Mesendoderm (in vitro differentiated cells): ENCODE measurements at regions not wholly inside any gene's neighbourhood (a gene's known extent, or its start where the extent isn't known, plus 50 kb on each side); places are given as distances from the start of the nearest gene placed in this dataset.

Experiments used
- DNase-seq: peaks from one replicate; pipeline ENCODE4 v3.0.0; 2013
- H2AK5ac ChIP-seq: 2 replicates; pipeline ENCODE4 v1.6.1; 2013; ENCODE audit warnings: low read length, inconsistent platforms
- H2BK120ac ChIP-seq: 2 replicates; pipeline ENCODE4 v1.6.1; 2013; ENCODE audit warnings: low read depth, mild to moderate bottlenecking, low read length, moderate library complexity, mixed read lengths
- H2BK15ac ChIP-seq: replicated peaks from 2 replicates; pipeline ENCODE4 v1.6.1; 2013; ENCODE audit warnings: low read depth, mild to moderate bottlenecking, moderate library complexity
- H2BK5ac ChIP-seq: 2 replicates; pipeline ENCODE4 v1.6.1; 2013; ENCODE audit warnings: low read length, inconsistent platforms
- H3K18ac ChIP-seq: 2 replicates; pipeline ENCODE4 v1.6.1; 2013; ENCODE audit warnings: mild to moderate bottlenecking, low read length, mixed read lengths
- H3K23ac ChIP-seq: one replicate; pipeline ENCODE4 v1.6.1; 2013; ENCODE audit warnings: low read length
- H3K27ac ChIP-seq: 2 replicates; pipeline ENCODE4 v1.5.1; 2013; ENCODE audit warnings: low read depth, mild to moderate bottlenecking, inconsistent platforms, low read length, moderate library complexity
- H3K27me3 ChIP-seq: 2 replicates; pipeline ENCODE4 v1.6.1; 2013; ENCODE audit warnings: low read length, control low read depth, mild to moderate bottlenecking, inconsistent platforms; ENCODE audit not compliant: insufficient read depth, poor library complexity
- H3K36me3 ChIP-seq: 2 replicates; pipeline ENCODE4 v1.6.1; 2013; ENCODE audit warnings: low read length, inconsistent platforms; ENCODE audit not compliant: control insufficient read depth, insufficient read depth
- H3K4ac ChIP-seq: one replicate; pipeline ENCODE4 v1.6.1; 2013; ENCODE audit warnings: low read depth, mild to moderate bottlenecking, low read length, moderate library complexity
- H3K4me1 ChIP-seq: 2 replicates; pipeline ENCODE4 v1.6.1; 2013; ENCODE audit warnings: low read depth, low read length, inconsistent platforms; ENCODE audit not compliant: control insufficient read depth
- H3K4me2 ChIP-seq: 2 replicates; pipeline ENCODE4 v1.6.1; 2013; ENCODE audit warnings: low read length
- H3K4me3 ChIP-seq: 2 replicates; pipeline ENCODE4 v1.5.1; 2013; ENCODE audit warnings: mild to moderate bottlenecking, low read length
- H3K56ac ChIP-seq: one replicate; pipeline ENCODE4 v1.6.1; 2013; ENCODE audit warnings: low read length
- H3K79me1 ChIP-seq: 2 replicates; pipeline ENCODE4 v1.6.1; 2013; ENCODE audit warnings: low read length, inconsistent platforms
- H3K79me2 ChIP-seq: 2 replicates; pipeline ENCODE4 v1.6.1; 2013; ENCODE audit warnings: mild to moderate bottlenecking, low read length; ENCODE audit not compliant: control insufficient read depth, insufficient read depth
- H3K9ac ChIP-seq: 2 replicates; pipeline ENCODE4 v1.6.1; 2013; ENCODE audit warnings: low read length, inconsistent platforms
- H4K5ac ChIP-seq: one replicate; pipeline ENCODE4 v1.6.1; 2013; ENCODE audit warnings: low read length
- H4K8ac ChIP-seq: one replicate; pipeline ENCODE4 v1.6.1; 2013; ENCODE audit warnings: low read depth, mild to moderate bottlenecking, control low read depth, low read length, moderate library complexity
- WGBS: extraction: QIAGEN DNeasy Blood & Tissue Kit; methylation state at CpG from one replicate; pipeline ENCODE4 v1.1.7; 2013; ENCODE audit warnings: low lambda C conversion rate, missing lambda C conversion rate; ENCODE audit not compliant: insufficient coverage; ENCODE audit errors: extremely low coverage; 5-methylcytosine and 5-hydroxymethylcytosine counted together

- Histone ChIP-seq H3K23ac (no peak overlapping the region), H3K79me2 (no peaks in the 10 kb centered on the region), H4K8ac (no peak overlapping the region), H3K27ac (no peak overlapping the region), H2BK5ac (no peak overlapping the region), H2BK120ac (no peak overlapping the region), H3K18ac (no peak overlapping the region), H3K9ac (no peak overlapping the region), H3K36me3 (no peaks in the 10 kb centered on the region), H4K5ac (no peak overlapping the region), H3K56ac (no peak overlapping the region), H3K4ac (no peak overlapping the region), H3K4me1 (no peaks in the 10 kb centered on the region), H3K4me2 (no peak overlapping the region), H3K79me1 (no peaks in the 10 kb centered on the region), H2AK5ac (no peak overlapping the region), H2BK15ac (no peak overlapping the region), H3K4me3 (no peak overlapping the region), H3K27me3 (no peaks in the 10 kb centered on the region)
- DNase-seq, result no peak
- whole genome bisulfite sequencing, result no CpG with 5 or more reads among the region's 2 CpGs
Observed at GRCh38 chr6:159404296-159404695, 235.1 kb downstream of the FNDC1 start.

GRCh38 chr6:159400826-159401225 lies 231.6 kb downstream of the FNDC1 start:
- Histone ChIP-seq H3K36me3 (no peaks in the 10 kb centered on the region), H3K79me2 (no peaks in the 10 kb centered on the region), H3K4me3 (no peak overlapping the region), H2BK5ac (no peak overlapping the region), H3K4me1 (no peaks in the 10 kb centered on the region), H3K79me1 (no peaks in the 10 kb centered on the region), H2AK5ac (no peak overlapping the region), H4K8ac (no peak overlapping the region), H3K4ac (no peak overlapping the region), H3K18ac (no peak overlapping the region), H3K27me3 (no peaks in the 10 kb centered on the region), H2BK15ac (no peak overlapping the region), H3K56ac (no peak overlapping the region), H3K27ac (no peak overlapping the region), H3K23ac (no peak overlapping the region), H2BK120ac (no peak overlapping the region), H3K9ac (no peak overlapping the region), H3K4me2 (no peak overlapping the region), H4K5ac (no peak overlapping the region)
- no peak for DNase-seq
- no CpG with 5 or more reads among the region's 7 CpGs for WGBS

- no peak overlapping the region for H3K56ac ChIP-seq
- no peak overlapping the region for H3K9ac ChIP-seq
- no peaks in the 10 kb centered on the region for H3K79me1 ChIP-seq
- H3K79me2 ChIP-seq, result no peaks in the 10 kb centered on the region
- no peak overlapping the region for H2BK120ac ChIP-seq
- no peak overlapping the region for H2AK5ac ChIP-seq
- no peaks in the 10 kb centered on the region for H3K36me3 ChIP-seq
- H3K18ac ChIP-seq, result no peak overlapping the region
- no peak overlapping the region for H3K27ac ChIP-seq
- no peaks in the 10 kb centered on the region for H3K27me3 ChIP-seq
- no CpG with 5 or more reads among the region's 8 CpGs for WGBS
- no peak overlapping the region for H3K4me2 ChIP-seq
- no peak overlapping the region for H3K23ac ChIP-seq
- no peak for DNase-seq
- no peak overlapping the region for H2BK15ac ChIP-seq
- no peak overlapping the region for H3K4ac ChIP-seq
- H4K8ac ChIP-seq, result no peak overlapping the region
- H3K4me1 ChIP-seq, result no peaks in the 10 kb centered on the region
- H3K4me3 ChIP-seq, result no peak overlapping the region
- no peak overlapping the region for H2BK5ac ChIP-seq
- H4K5ac ChIP-seq, result no peak overlapping the region
Observed at GRCh38 chr6:159399751-159400221, 230.6 kb downstream of the FNDC1 start.

DNA sequence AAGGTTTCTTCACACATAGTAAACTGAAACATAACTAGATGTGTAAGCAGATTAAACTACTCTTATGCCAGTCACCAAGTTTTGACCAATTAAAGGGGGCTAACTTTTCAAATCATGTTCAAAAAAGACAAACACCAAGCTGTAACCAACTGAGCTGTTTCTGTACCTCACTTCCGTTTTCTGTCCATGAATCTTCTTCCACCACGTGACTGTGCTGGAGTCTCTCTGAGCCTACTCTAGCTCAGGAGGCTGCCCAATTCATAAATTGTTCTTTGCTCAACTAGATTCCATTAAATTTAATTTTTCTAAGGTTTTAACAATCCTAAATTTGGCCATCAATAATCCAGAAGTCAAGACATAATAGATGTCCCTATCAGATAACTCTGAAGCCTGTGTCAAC lies 229.4 kb downstream of the FNDC1 start:
- no CpG with 5 or more reads among the region's 2 CpGs for WGBS
- no peak overlapping the region for H3K23ac ChIP-seq
- no peak overlapping the region for H3K56ac ChIP-seq
- H3K36me3 ChIP-seq, result no peaks in the 10 kb centered on the region
- no peak overlapping the region for H3K4me2 ChIP-seq
- no peaks in the 10 kb centered on the region for H3K4me1 ChIP-seq
- no peak overlapping the region for H2AK5ac ChIP-seq
- no peak overlapping the region for H3K27ac ChIP-seq
- H3K4ac ChIP-seq, result no peak overlapping the region
- no peaks in the 10 kb centered on the region for H3K27me3 ChIP-seq
- no peak overlapping the region for H3K18ac ChIP-seq
- H2BK15ac ChIP-seq, result no peak overlapping the region
- H4K5ac ChIP-seq, result no peak overlapping the region
- H4K8ac ChIP-seq, result no peak overlapping the region
- no peaks in the 10 kb centered on the region for H3K79me1 ChIP-seq
- no peak overlapping the region for H3K9ac ChIP-seq
- H3K4me3 ChIP-seq, result no peak overlapping the region
- no peak overlapping the region for H2BK5ac ChIP-seq
- H2BK120ac ChIP-seq, result no peak overlapping the region
- no peak for DNase-seq
- H3K79me2 ChIP-seq, result no peaks in the 10 kb centered on the region

DNA sequence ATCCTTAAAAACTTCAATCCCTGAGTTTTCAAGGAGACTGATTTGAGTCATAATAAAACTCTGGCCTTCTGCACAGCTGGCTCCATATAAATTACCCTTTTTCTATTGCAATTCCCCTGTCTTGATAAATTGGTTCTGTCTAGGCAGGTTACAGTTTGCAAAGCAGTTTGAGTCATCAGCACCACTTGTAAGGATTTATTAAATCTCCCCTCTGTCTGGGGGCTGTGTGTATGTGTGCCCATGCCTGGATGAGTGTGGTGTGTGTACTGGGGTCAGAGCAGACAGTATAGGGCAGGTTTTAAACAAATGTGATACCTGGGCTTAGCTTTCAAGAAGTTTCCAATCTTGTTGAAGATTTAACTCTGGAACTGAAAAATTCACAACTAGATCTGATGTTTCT lies 228.6 kb downstream of the FNDC1 start:
- no peak overlapping the region for H3K23ac ChIP-seq
- H3K56ac ChIP-seq, result no peak overlapping the region
- no peaks in the 10 kb centered on the region for H3K79me2 ChIP-seq
- no peak overlapping the region for H3K27ac ChIP-seq
- no peaks in the 10 kb centered on the region for H3K36me3 ChIP-seq
- H4K8ac ChIP-seq, result no peak overlapping the region
- no peaks in the 10 kb centered on the region for H3K79me1 ChIP-seq
- H3K18ac ChIP-seq, result no peak overlapping the region
- no peak overlapping the region for H3K4ac ChIP-seq
- no peak overlapping the region for H2BK15ac ChIP-seq
- DNase-seq, result no peak
- H2BK120ac ChIP-seq, result no peak overlapping the region
- H3K9ac ChIP-seq, result no peak overlapping the region
- H3K4me3 ChIP-seq, result no peak overlapping the region
- no peak overlapping the region for H4K5ac ChIP-seq
- no peak overlapping the region for H2AK5ac ChIP-seq
- no peak overlapping the region for H3K4me2 ChIP-seq
- H3K4me1 ChIP-seq, result no peaks in the 10 kb centered on the region
- H3K27me3 ChIP-seq, result no peaks in the 10 kb centered on the region
- no peak overlapping the region for H2BK5ac ChIP-seq

DNA sequence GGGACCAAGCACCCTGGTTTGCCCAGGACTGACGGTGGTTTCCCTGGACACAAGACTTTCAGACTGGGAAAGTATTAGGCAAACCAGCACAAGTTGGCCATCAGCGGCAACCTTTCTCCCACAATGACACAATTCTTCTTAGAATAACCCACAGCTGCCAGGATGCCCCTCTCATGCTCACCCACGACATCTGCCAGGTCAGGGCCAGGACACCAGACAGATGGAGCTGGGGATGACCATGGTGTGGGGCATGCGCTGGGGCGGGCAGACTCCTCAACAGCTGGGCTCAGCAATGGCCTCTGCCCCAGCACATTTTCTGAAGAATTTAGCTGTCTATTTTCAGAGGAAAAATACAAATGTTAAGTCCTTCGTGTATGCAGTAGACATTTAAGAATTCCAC lies 226.4 kb downstream of the FNDC1 start:
- Histone ChIP-seq H2BK15ac (no peak overlapping the region), H3K79me2 (no peaks in the 10 kb centered on the region), H3K4me3 (no peak overlapping the region), H3K27me3 (no peaks in the 10 kb centered on the region), H3K9ac (no peak overlapping the region), H3K36me3 (no peaks in the 10 kb centered on the region), H3K18ac (no peak overlapping the region), H3K4ac (no peak overlapping the region), H3K27ac (no peak overlapping the region), H2BK120ac (no peak overlapping the region), H3K23ac (no peak overlapping the region), H3K56ac (no peak overlapping the region), H2BK5ac (no peak overlapping the region), H3K79me1 (no peaks in the 10 kb centered on the region), H2AK5ac (no peak overlapping the region), H4K8ac (no peak overlapping the region), H3K4me1 (no peaks in the 10 kb centered on the region), H4K5ac (no peak overlapping the region), H3K4me2 (no peak overlapping the region)
- no peak for DNase-seq
- no CpG with 5 or more reads among the region's 6 CpGs for WGBS
